GM18511 (cell line): ENCODE measurements at regions not wholly inside any gene's neighbourhood (a gene's known extent, or its start where the extent isn't known, plus 50 kb on each side); places are given as distances from the start of the nearest gene placed in this dataset.
"Not testable (repeated sequence)": the region's sequence is repeated elsewhere in the genome, so short reads cannot be mapped to it uniquely, and the experiment has no call there.

Source experiments
- ATAC-seq: cut with Tn5 transposase; IDR thresholded peaks from one replicate; pipeline ENCODE4 v1.9.1; 2021; ENCODE audit warnings: mild to moderate bottlenecking, moderate library complexity; ENCODE audit not compliant: unreplicated experiment

- ATAC-seq, result peak; percentile 68
Measured at GRCh38 chr1:234808943-234809853, 199.2 kb upstream of the IRF2BP2 start.

GRCh38 chr1:234808459-234808858 is 198.5 kb upstream of the IRF2BP2 start:
- ATAC-seq, result not testable (repeated sequence)

- not testable (repeated sequence) for ATAC-seq
Measured at GRCh38 chr1:234807705-234808104, 197.7 kb upstream of the IRF2BP2 start.

DNA sequence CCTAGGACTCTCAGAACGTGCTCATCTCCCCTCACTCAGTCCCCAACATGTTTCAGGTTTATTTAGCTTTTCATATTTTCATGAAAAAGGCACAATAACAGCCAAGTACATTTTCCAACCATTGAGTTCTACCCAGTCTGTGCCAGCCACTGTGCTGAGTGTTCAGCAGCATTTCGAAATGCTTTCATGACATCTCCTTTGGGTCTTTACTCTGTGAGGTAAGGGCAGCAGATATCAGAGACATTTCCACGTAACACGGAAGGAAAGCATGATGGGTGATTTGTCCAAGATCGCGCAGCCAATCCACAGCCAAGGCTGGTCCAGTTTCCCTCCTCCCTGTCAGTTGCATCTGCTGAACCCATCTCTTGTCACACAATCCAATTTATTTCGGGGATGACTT is 192.6 kb upstream of the IRF2BP2 start:
- not testable (repeated sequence) for ATAC-seq

- not testable (repeated sequence) for ATAC-seq
Measured at GRCh38 chr1:234801636-234802035, 191.7 kb upstream of the IRF2BP2 start.

- not testable (repeated sequence) for ATAC-seq
Measured at GRCh38 chr1:234801147-234801546, 191.2 kb upstream of the IRF2BP2 start.

DNA sequence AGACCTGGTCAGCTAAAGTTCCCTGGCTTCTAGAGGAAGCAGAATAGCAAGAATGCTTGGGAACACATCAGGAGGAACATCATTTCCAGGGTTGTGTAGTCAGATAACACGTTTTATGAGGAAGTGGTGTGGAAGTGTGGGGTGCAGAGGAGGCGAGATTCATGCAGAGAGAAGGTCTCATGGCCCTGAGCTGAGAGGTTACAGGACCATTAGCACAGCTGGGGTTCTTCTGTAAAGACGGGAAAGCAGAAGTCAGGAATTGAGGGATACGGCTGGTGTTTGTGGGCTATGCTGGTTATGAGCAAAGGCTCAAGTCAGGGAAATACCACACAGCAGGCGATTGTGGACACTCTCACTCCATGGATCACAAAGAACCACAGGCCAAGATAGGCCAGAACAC is 190.6 kb upstream of the IRF2BP2 start:
- not testable (repeated sequence) for ATAC-seq

DNA sequence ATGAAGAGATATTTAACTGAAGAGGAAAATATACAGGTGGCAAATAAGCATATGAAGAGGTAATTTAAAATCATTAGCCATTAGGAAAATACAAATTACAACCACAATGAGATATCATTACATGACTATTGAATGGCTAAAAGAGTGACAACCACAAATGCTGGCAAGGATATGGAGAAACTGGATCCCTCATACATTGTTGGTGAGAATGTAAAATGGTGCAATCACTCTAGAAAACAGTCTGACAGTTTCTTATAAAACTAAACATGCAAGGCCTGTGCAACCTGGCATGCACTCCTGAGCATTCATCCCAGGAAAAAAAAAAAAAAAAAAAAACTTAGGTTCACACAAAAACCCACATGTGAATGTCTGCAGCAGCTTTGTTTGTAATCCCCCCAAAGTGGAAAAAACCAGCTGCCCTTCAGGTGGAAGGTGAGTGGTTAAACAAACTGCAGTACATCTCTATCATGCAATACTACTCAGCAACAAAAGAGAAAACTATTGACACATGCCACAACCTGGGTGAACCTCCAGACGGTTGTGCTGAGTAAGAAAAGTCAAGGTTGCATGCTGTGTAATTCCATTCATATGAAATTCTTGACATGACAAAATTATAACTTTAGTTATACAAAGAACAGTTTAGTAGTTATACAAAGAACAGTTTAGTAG is 189.2 kb upstream of the IRF2BP2 start:
- not testable (repeated sequence) for ATAC-seq

DNA sequence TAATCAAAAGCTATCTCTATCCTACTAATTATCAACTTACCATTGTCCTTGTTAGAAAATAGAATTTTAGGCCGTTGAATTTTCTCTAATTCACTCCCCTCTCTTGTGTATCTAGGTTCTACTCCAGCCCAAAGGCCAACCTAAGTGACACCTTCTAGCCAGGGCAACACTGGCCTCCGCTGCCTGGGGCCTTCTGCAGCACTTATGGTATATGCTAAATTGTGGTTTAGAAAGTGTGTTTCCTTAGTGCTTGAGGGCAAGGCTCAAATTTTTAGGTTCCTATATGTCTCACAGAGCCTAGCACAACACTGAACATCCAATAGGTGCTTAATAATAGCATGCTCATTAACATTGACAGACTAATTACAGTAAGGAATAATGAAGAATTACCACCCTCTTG is 187.2 kb upstream of the IRF2BP2 start:
- not testable (repeated sequence) for ATAC-seq

DNA sequence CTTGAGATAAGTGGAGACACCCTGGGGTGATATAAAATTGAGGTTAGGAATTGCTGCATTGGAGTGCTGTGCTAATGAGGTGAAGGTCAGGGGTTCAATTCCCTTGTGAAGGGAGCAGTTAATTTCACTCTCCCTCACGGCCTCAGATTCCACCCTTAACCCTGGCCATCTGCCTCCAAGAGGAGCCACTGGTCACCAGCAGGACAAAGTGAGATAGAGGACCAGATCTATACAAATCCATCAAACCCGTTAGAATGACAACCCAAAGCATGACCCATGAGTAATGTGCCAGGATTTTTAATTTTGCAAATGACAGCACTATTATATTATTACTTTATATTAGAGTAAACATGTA is 186.4 kb upstream of the IRF2BP2 start:
- ATAC-seq, result not testable (repeated sequence)

DNA sequence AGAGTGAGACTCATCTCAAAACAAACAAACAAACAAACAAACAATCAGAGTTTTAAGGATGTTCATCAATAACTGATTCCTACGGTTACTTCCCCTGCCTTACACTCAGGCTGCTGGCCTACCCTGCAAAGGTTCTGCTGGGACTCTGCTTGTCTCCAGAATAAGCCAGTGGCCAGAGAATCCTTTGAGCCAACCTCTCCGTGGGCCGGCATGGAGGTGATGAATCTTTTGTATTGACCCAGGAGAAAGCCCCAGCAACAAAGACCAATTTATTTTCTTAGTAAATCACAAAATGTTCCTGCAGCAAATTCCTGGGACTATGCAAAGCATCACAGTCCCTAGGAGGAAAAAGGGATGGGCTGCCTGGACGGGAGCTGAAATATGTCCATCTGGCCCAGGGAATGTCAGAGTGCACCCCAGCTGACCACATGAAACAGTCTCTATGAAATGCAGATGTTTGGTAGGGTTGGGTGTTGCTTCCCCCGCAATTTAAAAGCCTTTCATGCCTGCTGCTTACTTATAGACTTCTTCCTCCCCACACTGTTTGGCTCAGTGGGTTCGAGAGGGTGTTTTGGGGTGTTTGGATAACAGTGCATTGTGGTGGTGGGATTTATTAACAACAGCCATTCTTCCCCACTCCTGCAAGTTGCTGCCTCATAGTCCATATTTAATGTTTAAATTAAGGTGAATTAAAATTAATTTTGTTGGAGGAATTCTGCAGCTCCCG is 185.9 kb upstream of the IRF2BP2 start:
- ATAC-seq, result not testable (repeated sequence)

DNA sequence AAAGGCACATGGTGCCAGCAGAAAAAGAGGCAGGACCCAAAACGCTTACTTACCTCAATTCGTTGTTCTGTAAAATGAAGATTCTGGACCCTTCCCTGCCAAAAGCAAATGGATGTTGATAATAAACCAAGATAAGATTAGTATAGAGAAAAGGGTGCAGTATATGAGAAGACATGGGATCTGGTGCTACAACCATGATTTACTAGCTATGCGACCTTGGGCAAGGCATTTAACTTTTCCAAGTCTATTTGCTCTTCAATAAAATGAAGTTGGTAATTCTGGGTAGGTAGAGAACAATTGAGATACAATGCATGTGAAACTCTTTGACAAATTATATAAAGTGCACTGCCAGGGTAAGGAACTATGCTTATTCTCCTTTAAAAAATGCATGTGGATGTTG is 185.0 kb upstream of the IRF2BP2 start:
- ATAC-seq, result not testable (repeated sequence)

- ATAC-seq, result not testable (repeated sequence)
Measured at GRCh38 chr1:234794452-234794851, 184.5 kb upstream of the IRF2BP2 start.

- not testable (repeated sequence) for ATAC-seq
Measured at GRCh38 chr1:234793924-234794323, 183.9 kb upstream of the IRF2BP2 start.

GRCh38 chr1:234792221-234792864 is 182.4 kb upstream of the IRF2BP2 start:
- not testable (repeated sequence) for ATAC-seq

DNA sequence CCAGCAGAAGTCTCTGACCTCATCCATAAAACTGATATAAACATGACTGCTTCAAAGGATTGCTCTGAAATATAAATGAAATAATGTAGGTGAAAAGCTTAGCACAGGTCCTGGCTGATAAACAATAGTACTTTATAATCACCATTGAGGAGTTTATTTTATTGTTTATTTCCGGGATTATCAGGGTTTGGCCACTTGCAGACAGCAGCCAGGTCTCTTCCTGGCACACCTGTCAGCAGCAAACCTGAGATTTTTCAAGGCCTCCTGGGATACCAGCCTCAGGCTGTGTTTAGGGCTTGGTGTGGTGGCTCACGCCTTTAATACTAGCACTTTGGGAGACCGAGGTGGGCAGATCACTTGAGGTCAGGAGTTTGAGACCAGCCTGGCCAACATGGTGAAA is 181.6 kb upstream of the IRF2BP2 start:
- ATAC-seq, result not testable (repeated sequence)

DNA sequence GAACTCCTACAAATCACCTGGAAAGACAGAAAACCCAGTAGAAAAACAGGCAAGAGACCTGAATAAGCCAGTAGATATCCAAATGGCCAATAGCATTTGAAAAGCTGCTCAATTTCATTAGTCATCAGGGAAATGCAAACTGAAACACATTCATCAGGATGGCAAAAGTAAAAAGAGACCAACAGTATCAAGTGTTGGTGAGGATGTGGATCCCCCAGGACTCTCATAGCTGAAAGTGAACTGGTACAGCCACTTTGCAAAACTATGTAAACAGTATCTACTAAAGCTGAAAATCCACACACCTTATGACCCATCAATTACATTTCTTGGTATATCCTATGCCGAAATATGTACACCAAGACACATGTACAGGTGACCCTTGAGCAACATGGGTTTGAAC is 180.4 kb upstream of the IRF2BP2 start:
- not testable (repeated sequence) for ATAC-seq

- ATAC-seq, result not testable (repeated sequence)
Measured at GRCh38 chr1:234787011-234787584, 177.1 kb upstream of the IRF2BP2 start.

DNA sequence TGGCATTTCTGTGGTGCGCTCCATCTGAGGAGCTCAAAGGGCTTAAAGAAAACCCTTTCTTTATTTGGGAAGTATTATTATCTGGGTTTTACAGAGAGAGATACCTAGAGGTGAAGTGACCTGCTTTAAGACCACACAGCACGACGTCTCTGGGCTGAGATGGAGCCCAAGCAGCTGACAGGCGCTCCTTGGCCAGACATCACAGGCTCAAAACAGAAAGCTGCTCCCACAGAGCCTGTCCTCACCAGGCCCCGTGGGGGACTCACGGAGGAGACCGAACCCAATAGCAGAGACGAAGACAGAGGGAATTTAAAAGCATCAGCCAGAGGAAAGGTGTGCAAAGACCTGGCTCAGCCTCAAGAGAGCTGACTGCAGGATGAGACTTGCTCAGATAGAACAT is 175.9 kb upstream of the IRF2BP2 start:
- not testable (repeated sequence) for ATAC-seq

GRCh38 chr1:234785471-234785919 is 175.5 kb upstream of the IRF2BP2 start:
- not testable (repeated sequence) for ATAC-seq
